PC-3 (cell line): ENCODE measurements at regions not wholly inside any gene's neighbourhood (a gene's known extent, or its start where the extent isn't known, plus 50 kb on each side); places are given as distances from the start of the nearest gene placed in this dataset.
"Not testable (repeated sequence)": the region's sequence is repeated elsewhere in the genome, so short reads cannot be mapped to it uniquely, and the experiment has no call there.

Experiments used
- ATAC-seq: fragments of 200-7000 bp; cut with Tn5 transposase; 2 replicates; pipeline ENCODE4 v1.9.1; 2020; ENCODE audit warnings: mild to moderate bottlenecking, moderate library complexity
- BruUV-seq: library from RNA; stranded (reverse); fragments of 400-500 nt; replicated peaks from 2 replicates; lab custom pipeline; 2021; lab: Mats Ljungman, UMichigan
- CTCF ChIA-PET: fragments of 300-600 bp; sonication (Branson Sonifier 250); formaldehyde crosslinking; loops from one replicate; lab custom pipeline; 2022; ENCODE audit warnings: antibody characterized with exemption; lab: Charles Lee
- POLR2A ChIA-PET: fragments of 300-600 bp; sonication (Branson Sonifier 250); formaldehyde crosslinking; loops from one replicate; lab custom pipeline; 2022; ENCODE audit warnings: antibody characterized with exemption; ENCODE audit not compliant: unreplicated experiment; lab: Charles Lee
- DNase-seq: peaks from one replicate; pipeline ENCODE4 v3.0.0-alpha.2; 2015
- H2AFZ ChIP-seq: fragments of 300-600 bp; sonication (generic); 2 replicates; pipeline ENCODE4 v1.6.0; 2016; ENCODE audit warnings: antibody characterized with exemption, low read length
- H3F3A ChIP-seq: fragments of 300-600 bp; sonication (generic); one replicate; pipeline ENCODE4 v1.6.0; 2017; ENCODE audit warnings: antibody characterized with exemption, low read length, control low read depth, mild to moderate bottlenecking; ENCODE audit not compliant: unreplicated experiment
- H3K27ac ChIP-seq: fragments of 300-600 bp; sonication (generic); 2 replicates; pipeline ENCODE4 v1.5.1; 2016; ENCODE audit warnings: mild to moderate bottlenecking, low read length
- H3K27me3 ChIP-seq: fragments of 300-600 bp; sonication (generic); 2 replicates; pipeline ENCODE4 v1.6.1; 2016; ENCODE audit warnings: low read length, mixed read lengths
- H3K36me3 ChIP-seq: fragments of 300-600 bp; sonication (generic); 2 replicates; pipeline ENCODE4 v1.6.1; 2016; ENCODE audit warnings: low read depth, mixed run types, low read length, mixed read lengths
- H3K4me1 ChIP-seq: fragments of 300-600 bp; sonication (generic); 2 replicates; pipeline ENCODE4 v1.5.1; 2016; ENCODE audit warnings: low read length; ENCODE audit not compliant: insufficient read depth
- H3K4me2 ChIP-seq: fragments of 300-600 bp; sonication (generic); 2 replicates; pipeline ENCODE4 v1.6.0; 2016; ENCODE audit warnings: low read length
- H3K4me3 ChIP-seq: fragments of 300-600 bp; sonication (generic); 2 replicates; pipeline ENCODE4 v1.5.1; 2016; ENCODE audit warnings: mild to moderate bottlenecking, low read length, mixed read lengths
- H3K79me2 ChIP-seq: fragments of 300-600 bp; sonication (generic); 2 replicates; pipeline ENCODE4 v1.6.1; 2017; ENCODE audit warnings: low read length, mixed read lengths
- H3K9ac ChIP-seq: fragments of 300-600 bp; sonication (generic); 2 replicates; pipeline ENCODE4 v1.6.0; 2016; ENCODE audit warnings: mild to moderate bottlenecking, low read length
- H3K9me2 ChIP-seq: fragments of 300-600 bp; sonication (generic); replicated peaks from 2 replicates; pipeline ENCODE4 v1.6.1; 2016; ENCODE audit warnings: mixed run types, low read length, mixed read lengths
- H3K9me3 ChIP-seq: fragments of 300-600 bp; sonication (generic); 2 replicates; pipeline ENCODE4 v1.6.1; 2016; ENCODE audit warnings: low read length, mixed read lengths
- H4K20me1 ChIP-seq: fragments of 300-600 bp; sonication (generic); 2 replicates; pipeline ENCODE4 v1.6.1; 2016; ENCODE audit warnings: low read length, mixed read lengths
- EZH2 ChIP-seq: fragments of 300-600 bp; sonication (generic); IDR thresholded peaks from one replicate; pipeline ENCODE4 v1.6.1; 2017; ENCODE audit warnings: antibody characterized with exemption, mild to moderate bottlenecking, low read length; ENCODE audit not compliant: unreplicated experiment
- EZH2phosphoT487 ChIP-seq: fragments of 300-600 bp; sonication (generic); IDR thresholded peaks from 2 replicates; pipeline ENCODE4 v1.6.1; 2018; ENCODE audit warnings: mild to moderate bottlenecking, antibody characterized with exemption, low read length, borderline replicate concordance
- intact Hi-C: fragments of 100-400 bp; cut with micrococcal nuclease; formaldehyde crosslinking; loops from 2 replicates; pipeline ENCODE4 v1.9.0; 2023
- TF ChIP-seq, protein P1 (sequence below): fragments of 300-600 bp; sonication (generic); conservative IDR thresholded peaks from 2 replicates; pipeline ENCODE4 v1.5.1; 2017; ENCODE audit warnings: antibody characterized with exemption, low read depth, mild to moderate bottlenecking, low read length

- H3K4me1 ChIP-seq = no peaks in the 10 kb centered on the region
- no peak overlapping the region for H2AFZ ChIP-seq
- TF ChIP-seq EZH2 = no peak
- TF ChIP-seq, protein P1, sequence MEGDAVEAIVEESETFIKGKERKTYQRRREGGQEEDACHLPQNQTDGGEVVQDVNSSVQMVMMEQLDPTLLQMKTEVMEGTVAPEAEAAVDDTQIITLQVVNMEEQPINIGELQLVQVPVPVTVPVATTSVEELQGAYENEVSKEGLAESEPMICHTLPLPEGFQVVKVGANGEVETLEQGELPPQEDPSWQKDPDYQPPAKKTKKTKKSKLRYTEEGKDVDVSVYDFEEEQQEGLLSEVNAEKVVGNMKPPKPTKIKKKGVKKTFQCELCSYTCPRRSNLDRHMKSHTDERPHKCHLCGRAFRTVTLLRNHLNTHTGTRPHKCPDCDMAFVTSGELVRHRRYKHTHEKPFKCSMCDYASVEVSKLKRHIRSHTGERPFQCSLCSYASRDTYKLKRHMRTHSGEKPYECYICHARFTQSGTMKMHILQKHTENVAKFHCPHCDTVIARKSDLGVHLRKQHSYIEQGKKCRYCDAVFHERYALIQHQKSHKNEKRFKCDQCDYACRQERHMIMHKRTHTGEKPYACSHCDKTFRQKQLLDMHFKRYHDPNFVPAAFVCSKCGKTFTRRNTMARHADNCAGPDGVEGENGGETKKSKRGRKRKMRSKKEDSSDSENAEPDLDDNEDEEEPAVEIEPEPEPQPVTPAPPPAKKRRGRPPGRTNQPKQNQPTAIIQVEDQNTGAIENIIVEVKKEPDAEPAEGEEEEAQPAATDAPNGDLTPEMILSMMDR = no peak
- no peak for TF ChIP-seq EZH2phosphoT487
- H3K9me3 ChIP-seq = no peaks in the 10 kb centered on the region
- BruUV-seq = no TSS peak
- H3K9ac ChIP-seq = no peak overlapping the region
- H3K36me3 ChIP-seq = no peaks in the 10 kb centered on the region
- no peaks in the 10 kb centered on the region for H3K9me2 ChIP-seq
- no peak overlapping the region for H3K4me3 ChIP-seq
- POLR2A ChIA-PET = no interaction called here
- intact Hi-C loops = no loop called here
- no peak overlapping the region for H3K27ac ChIP-seq
- ATAC-seq (no peak), DNase-seq (no peak)
- H3F3A ChIP-seq = no peaks in the 10 kb centered on the region
- H4K20me1 ChIP-seq = no peaks in the 10 kb centered on the region
- H3K4me2 ChIP-seq = no peak overlapping the region
- H3K27me3 ChIP-seq = no peaks in the 10 kb centered on the region
- no peaks in the 10 kb centered on the region for H3K79me2 ChIP-seq
- CTCF ChIA-PET = no interaction called here
Measured at GRCh38 chr2:16729335-16729734, 63.7 kb upstream of the CYRIA start.

DNA sequence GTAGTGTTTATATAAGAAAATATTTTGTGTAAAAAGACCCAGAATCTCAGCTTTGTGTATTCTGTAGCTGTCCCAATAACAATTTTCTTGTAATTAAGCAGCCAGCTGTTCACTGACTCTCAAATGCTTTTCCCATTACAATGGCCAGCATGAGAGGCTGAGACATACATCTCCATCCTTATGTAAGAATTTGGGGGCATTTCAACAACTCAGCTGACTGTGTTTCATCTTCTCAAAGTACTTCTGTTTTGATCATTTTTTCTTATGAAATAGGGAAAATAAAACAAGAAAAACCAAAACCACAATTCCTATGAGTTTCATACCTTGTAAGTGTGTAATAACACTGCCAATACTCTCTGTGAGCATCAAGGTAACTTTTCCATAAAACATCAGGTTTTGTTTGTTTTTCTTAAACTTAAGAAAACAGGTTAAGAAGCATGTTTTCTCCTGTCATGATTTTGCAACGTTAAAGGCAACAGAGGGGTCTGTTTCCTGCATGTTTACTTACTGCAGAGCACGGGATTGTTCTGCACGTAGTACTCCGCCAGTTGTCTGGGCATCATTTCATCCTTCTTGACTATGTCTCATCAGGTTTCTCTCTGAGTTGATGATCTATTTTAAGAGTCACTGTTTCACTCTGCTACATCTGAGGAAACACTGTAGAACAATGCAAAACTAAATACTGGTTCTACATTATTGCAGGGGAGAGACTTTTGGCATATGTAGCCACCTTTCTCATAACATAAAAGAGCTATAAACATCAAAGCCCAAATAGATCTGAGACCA is 62.9 kb upstream of the CYRIA start:
- H3K27me3 ChIP-seq = no peaks in the 10 kb centered on the region
- no peaks in the 10 kb centered on the region for H4K20me1 ChIP-seq
- ATAC-seq (no peak), DNase-seq (no peak)
- H3K36me3 ChIP-seq = no peaks in the 10 kb centered on the region
- no peak overlapping the region for H3K4me2 ChIP-seq
- ChIA-PET POLR2A (no interaction called here), CTCF (no interaction called here)
- no peak for TF ChIP-seq EZH2
- TF ChIP-seq, protein P1 = no peak
- TF ChIP-seq EZH2phosphoT487 = no peak
- no peak overlapping the region for H3K4me3 ChIP-seq
- no peaks in the 10 kb centered on the region for H3F3A ChIP-seq
- H3K9ac ChIP-seq = no peak overlapping the region
- H3K79me2 ChIP-seq = no peaks in the 10 kb centered on the region
- intact Hi-C loops = no loop called here
- no TSS peak for BruUV-seq
- no peak overlapping the region for H3K27ac ChIP-seq
- no peaks in the 10 kb centered on the region for H3K9me3 ChIP-seq
- no peak overlapping the region for H2AFZ ChIP-seq
- no peaks in the 10 kb centered on the region for H3K4me1 ChIP-seq
- H3K9me2 ChIP-seq = no peaks in the 10 kb centered on the region

DNA sequence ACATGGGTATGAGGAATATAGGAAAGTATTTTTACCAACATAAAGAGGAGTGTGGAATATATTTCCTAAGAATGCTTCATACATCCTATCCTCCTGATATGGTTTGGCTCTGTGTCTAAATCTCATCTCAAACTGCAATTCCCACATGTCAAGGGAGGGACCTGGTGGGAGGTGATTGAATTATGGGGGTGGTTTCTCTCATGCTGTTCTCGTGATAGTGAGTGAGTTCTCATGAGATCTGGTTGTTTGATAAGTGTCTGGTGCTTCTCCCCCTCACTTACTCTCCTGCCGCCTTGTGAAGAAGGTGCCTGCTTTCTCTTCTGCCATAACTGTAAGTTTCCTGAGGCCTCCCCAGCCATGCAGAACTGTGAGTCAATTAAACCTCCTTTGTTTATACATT is 62.2 kb upstream of the CYRIA start:
- H3K9me2 ChIP-seq, ATAC-seq, H3K4me1 ChIP-seq, H3K27ac ChIP-seq, H4K20me1 ChIP-seq, H3K9me3 ChIP-seq, H3K9ac ChIP-seq, BruUV-seq, H3K79me2 ChIP-seq, intact Hi-C loops, H3K4me2 ChIP-seq, CTCF ChIA-PET, POLR2A ChIA-PET, H3K27me3 ChIP-seq, H3K4me3 ChIP-seq, H3K36me3 ChIP-seq, H2AFZ ChIP-seq, H3F3A ChIP-seq, DNase-seq: not testable (repeated sequence)
